Natural killer cell (primary cell): ENCODE measurements at regions not wholly inside any gene's neighbourhood (a gene's known extent, or its start where the extent isn't known, plus 50 kb on each side); places are given as distances from the start of the nearest gene placed in this dataset.

Experiments
- ATAC-seq, 3 donors: fragments of 150-1000 bp in 2 of 3; fragments of 200-7000 bp in 1 of 3; cut with Tn5 transposase; 1 replicate in 1 of 3; 2 replicates in 2 of 3; pipeline ENCODE4 v1.10.0; 2021; ENCODE audit warnings: mild to moderate bottlenecking in 2 of 3, moderate library complexity in 2 of 3
- DNase-seq, 2 donors: peaks; one replicate each; pipeline versions ENCODE4 v3.0.0 to v3.0.0-alpha.2; 2013 to 2021; ENCODE audit warnings: mixed read lengths in 1 of 2
- H3K27ac ChIP-seq: one replicate; pipeline ENCODE4 v1.5.1; 2013; ENCODE audit warnings: mild to moderate bottlenecking, low read length
- H3K27me3 ChIP-seq: one replicate; pipeline ENCODE4 v1.6.1; 2013; ENCODE audit warnings: low read length; ENCODE audit not compliant: control insufficient read depth, insufficient read depth
- H3K36me3 ChIP-seq: one replicate; pipeline ENCODE4 v1.6.1; 2013; ENCODE audit warnings: low read length; ENCODE audit not compliant: control insufficient read depth, insufficient read depth
- H3K4me1 ChIP-seq: one replicate; pipeline ENCODE4 v1.6.1; 2013; ENCODE audit warnings: low read length; ENCODE audit not compliant: control insufficient read depth, insufficient read depth
- H3K4me3 ChIP-seq: one replicate; pipeline ENCODE4 v1.5.1; 2013; ENCODE audit warnings: low read length
- H3K9me3 ChIP-seq: one replicate; pipeline ENCODE4 v1.6.1; 2013; ENCODE audit warnings: low read length; ENCODE audit not compliant: control insufficient read depth, insufficient read depth
- H3K27ac Mint-ChIP-seq, 2 donors: one replicate each; pipeline ENCODE4 v1.8.0; 2022; ENCODE audit warnings: mild to moderate bottlenecking in 2 of 2, mixed read lengths in 2 of 2, moderate library complexity in 1 of 2
- H3K27me3 Mint-ChIP-seq, 2 donors: one replicate each; pipeline ENCODE4 v1.8.0; 2022; ENCODE audit warnings: low read depth in 2 of 2, mixed read lengths in 2 of 2
- H3K36me3 Mint-ChIP-seq: one replicate; pipeline ENCODE4 v1.8.0; 2022; ENCODE audit warnings: mixed read lengths
- H3K4me1 Mint-ChIP-seq, 2 donors: one replicate each; pipeline ENCODE4 v1.8.0; 2022; ENCODE audit warnings: mixed read lengths in 2 of 2
- H3K4me3 Mint-ChIP-seq: one replicate; pipeline ENCODE4 v1.8.0; 2022; ENCODE audit warnings: mild to moderate bottlenecking, moderate library complexity, mixed read lengths
- H3K9me3 Mint-ChIP-seq, 2 donors: one replicate each; pipeline ENCODE4 v1.8.0; 2022; ENCODE audit warnings: mixed read lengths in 2 of 2
- CTCF ChIP-seq: fragments of 200-600 bp; IDR thresholded peaks from one replicate; pipeline ENCODE4 v1.8.0; 2022; ENCODE audit warnings: antibody characterized with exemption
- WGBS: methylation state at CpG from one replicate; pipeline ENCODE4 v1.1.7; 2013; ENCODE audit warnings: missing lambda C conversion rate; ENCODE audit not compliant: insufficient coverage; 5-methylcytosine and 5-hydroxymethylcytosine counted together
- intact Hi-C: fragments of 100-400 bp; cut with micrococcal nuclease; formaldehyde crosslinking; loops from one replicate; pipeline ENCODE4 v1.14.2; 2022

- ATAC-seq (no peak), DNase-seq (no peak)
- no peaks in the 10 kb centered on the region for H3K4me1 Mint-ChIP-seq
- WGBS = 69% methylated on average over 8 of the region's 8 CpGs
- no peak overlapping the region for H3K27ac Mint-ChIP-seq
- Histone ChIP-seq H3K9me3 (peaks cover 3% of the 10 kb centered on the region), H3K4me1 (no peaks in the 10 kb centered on the region), H3K27me3 (no peaks in the 10 kb centered on the region), H3K36me3 (no peaks in the 10 kb centered on the region), H3K4me3 (no peak overlapping the region), H3K27ac (no peak overlapping the region)
- peaks cover 0 to 2% of the 10 kb centered on the region in 2 donors for H3K9me3 Mint-ChIP-seq
- no peaks in the 10 kb centered on the region for H3K36me3 Mint-ChIP-seq
- no peaks in the 10 kb centered on the region for H3K27me3 Mint-ChIP-seq
- intact Hi-C loops = no loop called here
- no peak overlapping the region for H3K4me3 Mint-ChIP-seq
- TF ChIP-seq CTCF = no peak
These were observed 159.1 kb upstream of the LMNTD1 start for GRCh38 chr12:25712169-25712568.

- H3K9me3 ChIP-seq = no peaks in the 10 kb centered on the region
- ATAC-seq = no peak
- 65% methylated on average over 3 of the region's 4 CpGs for WGBS
- intact Hi-C loops = no loop called here
- H3K27me3 ChIP-seq = no peaks in the 10 kb centered on the region
- no peak for DNase-seq
- peaks cover 0 to 2% of the 10 kb centered on the region in 2 donors for H3K9me3 Mint-ChIP-seq
- no peak overlapping the region for H3K4me3 Mint-ChIP-seq
- H3K36me3 Mint-ChIP-seq = no peaks in the 10 kb centered on the region
- no peaks in the 10 kb centered on the region for H3K27me3 Mint-ChIP-seq
- H3K4me1 Mint-ChIP-seq = no peaks in the 10 kb centered on the region
- no peak overlapping the region for H3K27ac ChIP-seq
- H3K4me1 ChIP-seq = no peaks in the 10 kb centered on the region
- H3K27ac Mint-ChIP-seq = no peak overlapping the region
- TF ChIP-seq CTCF = no peak
- H3K36me3 ChIP-seq = no peaks in the 10 kb centered on the region
- no peak overlapping the region for H3K4me3 ChIP-seq
These were observed 160.2 kb upstream of the LMNTD1 start for GRCh38 chr12:25713264-25713663.

DNA sequence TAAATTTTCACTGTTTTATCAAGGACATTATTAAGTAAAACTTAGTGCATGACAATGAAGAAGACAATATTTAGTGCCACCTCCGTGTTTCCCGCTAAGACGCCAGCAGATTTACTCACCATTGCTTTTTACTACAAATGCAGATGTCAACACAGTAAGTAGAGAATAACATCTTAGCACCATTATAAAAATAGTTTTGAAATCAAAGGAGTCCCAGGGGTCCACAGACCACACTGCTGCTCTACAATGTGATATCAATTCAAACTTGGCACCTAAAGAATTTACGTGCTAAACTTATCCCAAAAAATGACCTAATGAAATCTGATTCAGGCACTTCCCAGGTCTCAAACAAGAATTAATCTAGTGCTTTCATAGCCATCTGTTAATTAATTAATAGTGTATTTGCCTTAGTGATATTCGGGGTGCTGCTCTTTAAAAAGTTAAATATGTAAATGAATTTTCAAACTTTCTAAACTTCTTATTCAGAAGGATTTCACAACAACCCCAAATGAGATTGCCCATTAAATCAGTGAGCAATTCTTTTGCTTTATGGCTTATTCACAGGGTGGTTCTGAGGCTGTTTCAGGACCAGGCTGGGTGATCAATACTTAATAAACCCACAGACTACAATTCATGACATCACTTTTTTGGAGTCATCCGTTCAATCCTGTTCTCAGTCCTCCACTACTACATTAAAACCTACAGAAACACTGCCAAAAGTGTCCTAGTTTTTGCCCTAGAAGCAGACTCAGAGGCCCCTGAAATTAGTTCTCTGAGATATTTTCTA, 161.3 kb upstream of the LMNTD1 start:
- Histone ChIP-seq H3K27me3 (no peaks in the 10 kb centered on the region), H3K27ac (no peak overlapping the region), H3K4me1 (no peaks in the 10 kb centered on the region), H3K9me3 (no peaks in the 10 kb centered on the region), H3K4me3 (no peak overlapping the region), H3K36me3 (no peaks in the 10 kb centered on the region)
- peaks cover 0 to 2% of the 10 kb centered on the region in 2 donors for H3K9me3 Mint-ChIP-seq
- H3K27ac Mint-ChIP-seq = no peak overlapping the region
- 85% methylated on average over 5 of the region's 6 CpGs for WGBS
- no peaks in the 10 kb centered on the region for H3K36me3 Mint-ChIP-seq
- H3K27me3 Mint-ChIP-seq = peaks cover 5 to 6% of the 10 kb centered on the region in 2 donors
- ATAC-seq (no peak), DNase-seq (no peak)
- no peak for TF ChIP-seq CTCF
- intact Hi-C loops = no loop called here
- no peak overlapping the region for H3K4me3 Mint-ChIP-seq
- no peaks in the 10 kb centered on the region for H3K4me1 Mint-ChIP-seq

GRCh38 chr12:25715102-25715501, 162.0 kb upstream of the LMNTD1 start:
- peaks cover 8% of the 10 kb centered on the region in 2 donors for H3K27me3 Mint-ChIP-seq
- no peak overlapping the region for H3K27ac ChIP-seq
- H3K27ac Mint-ChIP-seq = no peak overlapping the region
- H3K9me3 ChIP-seq = no peaks in the 10 kb centered on the region
- intact Hi-C loops = no loop called here
- 86% methylated on average over 1 of the region's 3 CpGs for WGBS
- no peaks in the 10 kb centered on the region for H3K4me1 Mint-ChIP-seq
- DNase-seq (no peak), ATAC-seq (no peak)
- no peaks in the 10 kb centered on the region for H3K4me1 ChIP-seq
- no peaks in the 10 kb centered on the region for H3K36me3 ChIP-seq
- no peak for TF ChIP-seq CTCF
- H3K36me3 Mint-ChIP-seq = no peaks in the 10 kb centered on the region
- no peaks in the 10 kb centered on the region for H3K27me3 ChIP-seq
- H3K4me3 ChIP-seq = no peak overlapping the region
- H3K9me3 Mint-ChIP-seq = peaks cover 0 to 2% of the 10 kb centered on the region in 2 donors
- H3K4me3 Mint-ChIP-seq = no peak overlapping the region
